CMK (cell line): ENCODE measurements at regions not wholly inside any gene's neighbourhood (a gene's known extent, or its start where the extent isn't known, plus 50 kb on each side); places are given as distances from the start of the nearest gene placed in this dataset.

Source experiments
- DNase-seq: peaks from one replicate; pipeline ENCODE4 v3.0.0-alpha.2; 2010; ENCODE audit warnings: low read depth

DNA sequence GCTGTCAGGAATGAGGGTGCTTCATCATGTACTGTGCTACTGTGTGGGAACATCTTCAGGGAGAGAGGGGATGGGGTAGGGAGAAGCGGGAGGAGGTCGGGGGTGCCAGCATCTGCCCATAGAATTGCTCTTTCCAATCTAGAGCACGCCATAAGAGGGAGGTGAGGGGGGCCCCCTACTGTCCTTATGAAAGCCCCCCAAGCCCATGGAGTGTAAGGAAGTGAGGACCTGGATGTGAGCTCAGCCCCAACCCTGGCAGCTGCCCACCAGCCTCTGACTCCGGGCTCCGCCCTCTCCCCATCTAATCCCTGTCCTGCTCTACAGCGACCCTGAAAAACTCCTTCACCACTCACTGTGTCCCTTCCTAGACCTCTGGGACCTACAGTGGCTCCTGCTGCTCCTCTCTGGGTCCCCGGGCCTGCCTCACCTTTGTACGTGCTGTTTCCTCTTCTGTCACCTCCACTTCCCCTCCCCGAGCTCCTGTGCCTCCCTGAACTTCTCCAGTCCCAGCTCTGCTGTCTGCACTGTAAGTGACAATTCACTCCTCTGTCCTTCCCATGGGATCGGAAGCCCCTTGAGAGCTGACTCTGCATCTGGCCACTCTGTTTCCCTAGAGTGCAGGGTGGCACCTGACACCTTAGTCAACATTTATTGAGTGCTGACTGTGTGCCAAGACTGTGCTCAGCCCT lies 269.4 kb downstream of the PTPRU start:
- DNase-seq: no peak

DNA sequence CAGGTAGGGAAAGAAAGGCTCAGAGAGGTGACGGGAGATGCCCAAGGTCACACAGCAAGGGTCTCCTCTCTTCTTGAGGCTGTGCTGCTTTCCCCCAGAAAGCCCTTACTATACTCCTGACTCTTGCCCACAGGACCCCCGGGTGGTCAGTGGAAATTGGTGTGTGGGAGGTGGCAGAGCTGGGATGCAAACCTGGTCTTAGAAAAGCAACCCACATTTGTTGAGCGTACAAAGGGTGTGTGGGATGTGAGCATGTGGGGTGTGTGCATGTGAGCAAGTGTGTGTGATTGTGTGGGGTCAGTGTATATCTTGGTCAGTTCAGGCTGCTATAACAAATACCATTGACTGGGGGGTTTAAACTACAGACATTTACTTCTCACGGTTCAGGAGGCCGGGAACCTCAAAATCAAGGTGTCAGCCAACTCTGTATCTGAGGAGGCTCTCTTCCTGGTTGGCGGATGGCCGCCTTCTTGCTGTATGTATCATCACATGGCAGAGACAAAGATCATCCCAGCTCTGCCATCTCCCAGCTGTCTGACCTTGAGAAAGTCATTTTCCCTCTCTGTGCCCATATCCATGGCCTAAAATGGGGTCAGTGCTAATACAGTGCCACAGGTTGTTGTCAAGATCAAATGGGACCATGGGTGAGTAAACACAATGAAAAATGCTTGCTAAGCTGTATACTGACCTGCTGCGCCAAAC lies 268.5 kb downstream of the PTPRU start:
- no peak for DNase-seq

- no peak for DNase-seq
Observed at GRCh38 chr1:29504196-29504595, 267.9 kb downstream of the PTPRU start.

- DNase-seq: no peak
Observed at GRCh38 chr1:29502911-29503840, 266.9 kb downstream of the PTPRU start.

DNA sequence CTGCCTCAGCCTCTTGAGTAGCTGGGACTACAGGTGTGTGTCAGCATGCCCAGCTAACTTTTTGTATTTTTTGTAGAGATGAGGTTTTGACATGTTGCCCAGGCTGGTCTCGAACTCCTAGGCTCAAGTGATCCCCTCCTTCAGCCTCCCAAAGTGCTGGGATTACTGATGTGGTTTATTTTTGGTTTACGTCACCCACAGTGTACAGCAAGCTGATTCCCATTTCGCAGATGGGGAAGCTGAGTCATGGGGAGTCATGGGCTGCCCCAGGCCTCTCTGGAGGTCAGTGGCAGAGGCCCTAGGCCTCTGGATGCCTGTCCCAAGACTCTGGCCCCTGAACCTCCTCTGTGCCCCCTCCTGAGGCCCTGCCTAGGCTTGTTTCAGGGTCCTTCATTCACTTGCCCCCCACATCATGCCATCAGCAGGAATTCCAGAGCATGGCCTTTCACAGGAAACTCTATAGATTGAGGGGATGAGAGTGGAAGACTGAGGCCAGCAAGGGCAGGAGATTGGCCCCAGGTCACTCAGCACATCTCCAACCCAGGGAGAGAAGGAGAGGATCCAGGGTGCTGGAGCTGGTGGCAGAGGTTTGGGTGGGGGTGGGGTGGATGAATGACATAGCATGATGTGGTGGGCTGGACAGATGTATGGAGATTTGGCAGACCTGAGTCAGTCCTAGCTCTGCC lies 266.0 kb downstream of the PTPRU start:
- no peak for DNase-seq

DNA sequence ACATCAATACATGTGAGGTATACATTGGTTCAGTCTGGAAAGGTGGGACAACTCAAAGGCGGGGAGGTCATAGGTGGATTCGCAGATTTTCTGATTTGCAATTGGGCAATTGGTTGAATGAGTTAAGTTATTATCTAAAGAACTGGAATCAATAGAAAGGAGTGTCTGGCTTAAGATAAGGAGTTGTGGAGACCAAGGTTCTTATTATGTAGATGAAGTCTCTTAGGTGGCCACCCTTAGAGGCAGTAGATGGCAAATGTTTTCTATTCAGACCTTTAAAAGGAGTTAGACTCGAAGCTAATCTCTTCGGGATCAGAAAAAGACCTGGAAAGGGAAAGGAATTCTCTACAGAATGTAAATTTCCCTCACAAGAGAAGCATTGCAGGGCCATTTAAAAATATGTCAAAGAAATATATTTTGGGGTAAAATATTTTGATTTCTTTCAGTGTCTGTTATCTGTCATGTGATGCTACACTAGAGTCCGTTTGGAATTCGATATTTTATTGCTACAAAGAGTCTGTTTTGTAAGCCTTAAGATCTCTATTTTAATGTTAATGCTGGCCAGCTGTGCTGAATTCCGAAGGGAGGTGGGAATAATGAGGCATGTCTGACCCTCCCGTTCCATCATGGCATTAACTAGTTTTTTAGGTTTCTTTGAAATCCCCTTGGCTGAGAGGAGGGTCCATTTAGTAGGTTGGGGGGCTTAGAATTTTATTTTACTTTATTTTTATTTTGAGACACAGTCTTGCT lies 265.1 kb downstream of the PTPRU start:
- DNase-seq: no peak

GRCh38 chr1:29500651-29501050 lies 264.3 kb downstream of the PTPRU start:
- DNase-seq: no peak

DNA sequence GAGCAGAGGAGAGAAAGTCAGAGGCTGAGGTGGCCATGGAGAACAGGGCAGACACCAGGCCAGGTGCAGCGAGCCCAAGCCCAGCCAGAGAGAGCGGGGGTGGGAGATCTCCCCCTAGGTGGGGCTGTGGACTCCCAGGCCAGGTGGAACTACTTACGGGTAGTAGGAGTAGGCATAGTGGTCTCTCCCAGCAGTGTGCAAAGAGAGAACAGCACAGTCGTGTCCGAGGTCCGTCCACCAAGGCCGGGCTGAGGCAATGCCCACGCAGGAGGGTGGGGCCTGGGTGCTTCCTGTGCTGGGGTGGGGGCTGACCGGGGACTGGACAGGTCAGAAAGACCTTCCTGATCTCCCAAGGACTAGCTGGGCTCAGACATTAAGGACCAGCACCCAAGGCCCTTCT lies 263.7 kb downstream of the PTPRU start:
- no peak for DNase-seq

DNA sequence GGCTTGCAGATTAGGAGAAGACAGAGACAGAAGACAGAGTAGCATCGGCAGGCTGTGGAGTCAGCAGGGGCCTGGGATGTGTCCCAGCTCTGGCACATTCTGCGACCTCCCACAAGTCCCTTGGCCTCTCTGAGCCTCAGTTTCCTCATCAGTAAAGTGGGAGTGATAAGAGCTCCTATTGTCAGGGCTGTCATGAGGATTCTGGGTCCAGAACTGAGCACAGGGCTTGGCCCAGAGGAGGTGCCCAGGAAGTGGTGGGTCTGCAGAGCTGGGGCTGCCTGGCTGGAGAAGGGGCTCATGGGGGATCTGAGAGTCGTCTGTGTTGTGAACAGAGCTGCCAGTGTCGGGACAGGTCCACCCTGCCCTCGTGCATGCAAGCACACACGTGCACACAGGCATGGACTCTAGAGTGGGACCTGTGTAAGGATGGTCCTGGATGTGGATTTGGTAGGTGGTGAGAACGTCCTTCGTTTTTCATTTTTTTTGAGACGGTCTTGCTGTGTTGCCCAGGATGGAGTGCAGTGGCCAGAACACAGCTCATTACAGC lies 262.9 kb downstream of the PTPRU start:
- DNase-seq: no peak

- DNase-seq: no peak
Observed at GRCh38 chr1:29498126-29499103, 262.1 kb downstream of the PTPRU start.

GRCh38 chr1:29497395-29498125 lies 261.2 kb downstream of the PTPRU start:
- no peak for DNase-seq

DNA sequence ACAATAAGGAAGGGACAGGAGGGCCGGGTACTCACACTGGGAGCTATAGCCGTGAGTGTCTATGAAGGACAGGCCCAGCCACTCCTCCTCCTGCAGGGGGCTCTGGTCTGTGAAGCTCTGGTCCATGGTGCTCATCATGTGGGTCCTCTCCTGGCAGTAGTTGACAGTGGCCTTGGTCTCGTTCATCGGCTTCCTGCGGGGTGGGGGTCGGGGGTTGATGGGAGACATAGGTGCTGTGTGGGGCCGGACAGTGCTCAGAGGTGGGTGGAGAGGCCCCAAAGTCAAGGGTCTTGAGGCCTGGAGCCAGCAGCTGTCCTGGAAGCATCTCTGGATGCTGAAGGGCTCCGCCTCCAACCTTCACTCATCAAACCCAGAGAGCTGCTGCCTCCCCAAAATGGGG lies 260.4 kb downstream of the PTPRU start:
- DNase-seq: no peak

DNA sequence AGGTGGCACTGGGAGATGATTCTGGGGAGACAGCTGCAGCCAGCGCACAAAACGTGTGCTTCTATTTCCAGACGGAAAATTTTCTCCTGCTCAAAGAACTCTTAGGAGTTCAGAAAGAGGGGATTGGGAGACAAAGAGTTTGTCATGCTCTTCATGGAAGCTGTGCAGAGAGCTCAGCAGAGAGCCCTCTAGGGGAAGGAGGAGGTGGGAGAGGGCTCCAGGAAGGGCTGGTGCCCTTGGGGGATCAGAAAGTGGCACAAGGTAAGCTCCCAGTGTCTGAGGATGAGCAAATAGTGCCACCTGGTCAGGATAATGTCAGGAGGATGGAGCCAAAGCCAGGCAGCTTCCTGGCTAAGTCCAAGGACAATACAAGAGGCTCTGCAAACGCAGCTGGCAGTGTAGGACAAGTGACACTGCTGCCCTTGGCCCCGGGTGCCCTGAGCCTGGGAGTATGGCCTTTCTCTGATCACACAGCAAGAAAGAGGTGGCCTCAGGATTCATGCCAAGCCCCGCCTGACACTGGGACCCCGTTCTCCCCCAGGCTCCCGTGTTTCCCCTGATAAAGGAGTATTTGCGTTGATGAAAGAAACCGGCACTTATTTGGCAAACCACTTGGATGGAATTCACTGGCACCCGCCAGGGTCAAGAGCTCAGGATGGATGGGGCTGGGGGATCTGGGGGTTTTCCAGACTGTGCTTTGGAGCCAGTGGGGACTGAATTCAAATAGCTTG lies 254.0 kb downstream of the PTPRU start:
- no peak for DNase-seq

- no peak for DNase-seq
Observed at GRCh38 chr1:29489471-29489870, 253.1 kb downstream of the PTPRU start.

GRCh38 chr1:29488794-29489311 lies 252.5 kb downstream of the PTPRU start:
- no peak for DNase-seq

- no peak for DNase-seq
Observed at GRCh38 chr1:29488086-29488793, 251.9 kb downstream of the PTPRU start.

GRCh38 chr1:29487291-29487690 lies 251.0 kb downstream of the PTPRU start:
- no peak for DNase-seq
